ENCODE measurements at regions not wholly inside any gene's neighbourhood (a gene's known extent, or its start where the extent isn't known, plus 50 kb on each side); places are given as distances from the start of the nearest gene placed in this dataset.
"Not testable (repeated sequence)": the region's sequence is repeated elsewhere in the genome, so short reads cannot be mapped to it uniquely, and the experiment has no call there.

DNA sequence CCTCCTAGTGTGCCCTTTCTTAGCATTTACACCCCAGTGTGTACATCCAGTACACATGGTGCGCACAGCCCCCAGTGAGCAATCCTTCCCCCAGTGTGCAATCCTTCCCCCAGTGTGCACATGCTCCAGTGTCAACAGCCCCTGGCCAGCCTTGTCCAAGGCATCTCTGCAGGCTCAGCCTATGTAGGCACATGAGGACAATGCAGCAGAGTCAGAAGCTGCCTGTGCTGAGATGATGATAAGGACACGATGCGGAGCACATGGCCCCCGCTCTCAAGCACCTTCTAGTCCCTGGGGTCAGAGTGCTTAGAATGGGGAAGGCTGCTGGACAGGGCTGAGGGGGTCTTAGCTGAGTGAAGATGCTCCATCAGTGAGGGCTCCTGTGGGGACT lies 69.8 kb downstream of the GADD45G start:
- no peak for DNase-seq

DNA sequence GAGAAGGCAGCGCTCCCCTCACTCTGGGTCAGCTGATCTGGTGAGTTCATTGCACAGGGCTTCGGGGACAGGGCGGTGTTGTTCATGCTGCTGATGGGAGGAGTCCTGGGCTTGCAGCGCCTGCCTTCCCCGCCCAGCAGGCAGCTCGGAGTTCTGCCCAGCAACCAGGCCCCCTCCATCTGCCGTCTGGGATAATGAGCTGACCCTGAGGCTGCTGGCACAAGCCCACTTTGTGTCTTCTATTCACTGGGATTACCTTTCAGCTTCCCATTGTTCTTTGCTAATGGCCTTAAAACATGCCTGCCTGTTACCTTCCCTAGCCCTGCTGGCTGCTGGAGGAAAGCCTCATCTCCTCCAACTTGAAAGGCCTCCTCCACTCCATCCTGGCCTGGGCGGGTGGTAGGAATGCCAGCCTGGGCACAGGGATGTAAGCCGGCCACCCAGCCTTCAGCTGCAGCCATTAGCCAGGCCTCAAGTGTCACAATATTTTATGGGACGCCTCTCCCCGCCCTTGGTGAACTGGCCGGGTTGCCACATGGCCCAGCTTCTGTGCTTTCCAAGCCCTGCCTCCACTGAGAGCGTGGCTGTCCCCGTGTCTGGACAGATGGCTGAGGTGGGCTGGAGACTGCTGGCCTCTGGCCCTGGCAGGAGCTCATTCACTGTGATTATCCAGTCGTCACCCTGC lies 70.4 kb downstream of the GADD45G start:
- no peak for DNase-seq

DNA sequence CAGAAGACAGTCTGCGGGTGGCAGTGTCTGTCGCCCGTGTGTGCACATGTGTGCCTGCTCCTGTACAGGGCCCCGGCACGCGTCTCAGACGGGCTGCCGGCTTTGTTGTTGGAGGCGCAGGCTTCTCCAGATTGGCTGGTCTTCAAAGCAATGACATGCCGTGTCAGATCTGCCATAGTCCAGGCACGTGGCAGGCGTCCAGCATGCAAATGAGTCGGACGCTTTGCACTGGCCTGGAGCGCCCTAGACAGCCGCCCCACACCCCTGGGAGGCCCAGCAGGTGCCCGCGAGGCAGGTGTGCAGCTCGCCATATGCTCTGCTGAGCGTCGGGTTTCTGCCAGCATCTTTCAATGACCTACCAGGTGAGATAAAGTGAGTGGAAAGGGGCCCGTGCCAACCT lies 71.5 kb downstream of the GADD45G start:
- no peak for DNase-seq

DNA sequence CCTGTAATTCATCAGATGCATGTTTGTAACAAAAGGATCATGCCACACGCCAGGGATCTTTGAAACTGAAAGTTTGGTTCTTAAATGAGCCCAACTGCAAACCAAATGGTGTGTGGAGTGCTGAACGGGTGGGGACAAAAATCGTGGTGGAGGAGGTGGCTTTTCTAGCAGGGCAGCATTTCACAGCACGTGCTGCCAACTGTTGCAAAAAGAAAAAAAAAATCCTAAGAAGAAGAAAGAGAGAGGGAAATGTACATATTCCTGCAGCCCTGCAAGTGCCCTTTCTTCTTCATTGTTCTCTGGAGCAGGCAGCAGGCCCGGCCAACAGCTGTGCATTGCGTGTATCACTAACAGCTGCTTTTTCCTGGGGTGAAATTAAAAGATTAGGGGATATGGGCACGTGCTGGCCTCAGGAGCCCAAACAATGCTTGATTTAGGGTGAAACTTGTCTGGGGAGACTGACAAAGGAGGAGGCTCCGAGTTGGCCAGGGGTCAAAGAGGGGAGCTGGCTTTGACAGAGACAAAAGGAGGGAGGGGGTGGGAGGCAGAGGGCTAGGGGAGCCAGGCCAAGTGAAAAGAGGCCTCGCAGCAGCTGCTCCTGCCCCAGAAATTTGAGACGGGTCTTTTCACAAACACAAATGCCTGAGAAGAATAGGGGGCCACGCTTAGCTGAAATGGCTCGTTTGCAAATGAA lies 73.0 kb downstream of the GADD45G start:
- DNase-seq, result no peak

DNA sequence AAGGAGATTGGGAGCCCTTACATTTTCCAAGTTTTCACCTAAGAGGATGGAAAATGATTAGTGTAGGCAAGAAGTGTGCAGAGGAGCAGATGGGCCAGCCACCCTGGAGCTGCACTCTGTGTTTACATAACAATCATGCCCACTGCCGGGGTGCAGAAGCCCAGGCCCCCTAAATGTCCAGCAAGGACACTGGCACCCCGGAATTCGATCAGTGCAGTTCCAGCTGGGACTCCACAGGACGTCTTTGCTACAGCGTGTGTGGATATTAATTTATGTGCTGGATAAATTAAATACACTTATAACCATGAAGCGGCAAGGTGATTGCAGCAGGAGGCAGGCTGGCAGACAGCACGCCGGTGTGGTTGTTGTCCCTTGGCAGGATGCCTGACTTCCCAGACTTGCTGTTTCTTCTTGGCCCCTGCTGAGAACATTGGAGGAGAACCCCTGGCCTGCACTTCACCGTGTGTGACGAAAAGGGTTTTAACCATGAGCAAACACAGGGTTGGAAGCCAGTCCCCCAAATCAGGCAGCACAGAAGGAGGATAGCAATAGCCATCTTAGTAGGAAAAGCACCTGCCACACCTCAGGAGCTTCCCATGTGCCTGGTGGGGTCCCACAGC lies 73.7 kb downstream of the GADD45G start:
- no peak for DNase-seq

DNA sequence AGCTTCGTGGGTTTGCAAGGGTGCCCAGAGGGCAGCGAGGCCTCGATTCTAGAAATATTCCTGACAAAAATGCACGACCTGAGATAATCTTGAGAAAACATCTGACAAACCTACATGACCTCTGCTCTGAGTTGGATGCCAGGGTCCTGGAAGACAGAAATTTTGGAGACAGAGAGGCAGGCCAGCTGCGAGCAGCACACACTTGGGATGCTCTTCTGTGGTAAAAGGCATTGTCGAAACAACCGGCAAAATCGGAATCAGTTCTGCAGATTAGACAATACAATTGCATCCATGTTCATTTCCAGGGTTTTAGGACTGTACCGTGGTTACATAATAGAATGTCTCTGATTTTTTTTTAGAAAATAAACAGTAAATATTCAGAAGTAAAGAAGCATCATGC lies 74.2 kb downstream of the GADD45G start:
- DNase-seq, result no peak

DNA sequence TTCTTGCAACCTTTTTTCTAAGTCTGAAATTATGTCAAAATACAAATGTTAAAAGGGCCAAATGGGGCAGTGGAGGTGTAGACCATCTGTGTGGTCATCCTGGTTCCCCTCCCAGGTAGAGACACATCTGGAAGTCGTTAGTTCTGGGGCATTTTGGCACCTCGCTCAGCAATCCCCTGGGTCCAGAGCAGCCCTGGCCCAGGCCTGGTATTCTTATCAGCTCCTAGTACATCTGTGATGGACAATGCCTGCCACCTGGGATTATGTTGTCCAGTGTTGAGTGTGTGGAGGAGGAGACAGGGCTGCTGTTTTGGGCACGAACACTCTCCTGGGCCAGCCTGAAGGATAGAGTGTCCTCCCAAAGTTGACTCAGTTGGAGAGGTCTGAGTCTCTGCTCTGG lies 74.8 kb downstream of the GADD45G start:
- no peak for DNase-seq

DNA sequence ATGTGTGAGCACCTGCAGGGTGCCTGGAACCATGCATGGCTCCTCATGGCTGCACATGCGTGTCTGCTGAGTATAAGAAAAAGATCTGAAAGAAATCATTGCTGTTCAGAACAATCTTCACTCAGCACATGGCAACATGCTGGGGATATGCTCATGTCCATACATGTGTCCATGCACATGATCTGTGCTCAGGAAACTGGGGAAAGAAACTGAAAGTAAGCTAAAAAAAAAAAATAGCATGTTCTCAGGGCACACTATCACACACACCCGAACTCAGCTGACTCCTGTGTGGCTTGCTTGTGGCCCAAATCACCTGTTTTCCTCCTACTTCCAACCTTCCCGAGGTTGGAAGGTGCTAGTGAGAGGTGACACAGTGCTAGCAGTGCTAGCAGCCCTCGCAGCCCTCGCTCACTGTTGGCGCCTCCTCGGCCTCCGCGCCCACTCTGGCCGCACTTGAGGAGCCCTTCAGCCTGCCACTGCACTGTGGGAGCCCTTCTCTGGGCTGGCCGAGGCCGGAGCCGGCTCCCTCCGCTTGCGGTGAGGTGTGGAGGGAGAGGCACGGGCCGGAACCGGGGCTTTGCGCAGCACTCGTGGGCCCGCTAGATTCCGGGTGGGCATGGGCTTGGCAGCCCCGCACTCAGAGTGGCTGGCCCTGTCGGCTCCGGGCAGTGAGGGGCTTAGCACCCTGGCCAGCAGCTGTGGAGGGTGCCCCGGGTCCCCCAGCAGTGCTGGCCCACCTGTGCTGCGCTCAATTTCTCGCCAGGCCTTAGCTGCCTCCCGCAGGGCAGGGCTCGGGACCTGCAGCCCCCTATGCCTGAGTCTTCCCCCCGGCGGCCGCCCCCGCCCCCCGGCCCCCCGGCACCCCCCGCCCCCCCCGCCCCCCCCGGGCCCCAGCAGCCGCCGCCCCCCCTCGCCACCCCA lies 76.0 kb downstream of the GADD45G start:
- DNase-seq, result no peak

DNA sequence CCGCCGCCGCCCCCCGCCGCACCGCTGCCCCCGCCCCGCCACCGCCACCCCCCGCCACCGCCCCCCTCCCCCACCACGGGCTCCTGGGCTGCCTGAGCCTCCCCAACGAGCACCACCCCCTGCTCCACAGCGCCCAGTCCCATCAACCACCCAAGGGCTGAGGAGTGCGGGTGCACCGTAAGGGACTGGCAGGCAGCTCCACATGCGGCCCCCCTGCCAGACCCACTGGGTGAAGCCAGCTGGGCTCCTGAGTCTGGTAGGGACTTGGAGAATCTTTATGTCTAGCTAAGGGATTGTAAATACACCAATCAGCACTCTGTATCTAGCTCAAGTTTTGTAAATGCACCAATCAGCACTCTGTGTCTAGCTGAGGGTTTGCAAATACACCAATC lies 76.7 kb downstream of the GADD45G start:
- DNase-seq, result not testable (repeated sequence)

DNA sequence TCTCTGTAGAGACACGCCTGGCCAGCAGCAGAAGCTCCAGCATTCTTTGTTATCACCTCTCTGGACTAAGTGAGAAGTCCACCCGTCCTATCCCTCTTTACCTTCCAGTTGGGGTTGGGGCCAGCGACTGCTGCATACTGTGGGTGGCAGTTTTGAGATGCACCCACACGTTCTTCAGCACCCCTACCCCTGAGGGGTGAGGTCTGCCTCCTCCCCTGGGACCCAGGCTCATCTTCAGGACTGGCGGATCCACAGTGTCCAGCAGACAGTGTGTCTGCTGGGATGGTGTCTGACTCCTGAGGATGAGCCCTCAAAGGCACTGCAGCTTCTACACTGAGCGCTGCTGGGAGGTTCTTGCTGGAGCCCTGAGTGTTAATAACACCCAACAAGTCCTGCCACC lies 78.8 kb downstream of the GADD45G start:
- DNase-seq, result no peak

DNA sequence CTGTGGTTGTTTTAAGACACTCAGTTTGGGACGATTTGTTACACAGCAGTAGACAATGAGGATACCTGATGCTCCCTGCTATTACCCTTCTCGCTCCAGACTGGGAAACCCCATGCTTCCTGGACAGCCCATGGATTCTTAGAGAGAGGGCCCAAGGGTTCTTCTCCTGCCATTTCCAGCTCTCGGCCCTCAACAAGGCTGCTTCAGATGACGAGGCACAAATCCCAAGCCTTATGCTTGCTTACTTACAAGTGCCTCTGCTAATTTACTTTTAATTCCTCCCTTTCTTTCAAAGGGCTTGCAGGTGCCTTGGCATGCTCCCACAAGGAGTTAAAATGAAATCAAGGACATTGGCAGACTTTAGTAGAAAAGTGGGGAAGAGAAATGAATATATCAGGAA lies 79.4 kb downstream of the GADD45G start:
- no peak for DNase-seq

DNA sequence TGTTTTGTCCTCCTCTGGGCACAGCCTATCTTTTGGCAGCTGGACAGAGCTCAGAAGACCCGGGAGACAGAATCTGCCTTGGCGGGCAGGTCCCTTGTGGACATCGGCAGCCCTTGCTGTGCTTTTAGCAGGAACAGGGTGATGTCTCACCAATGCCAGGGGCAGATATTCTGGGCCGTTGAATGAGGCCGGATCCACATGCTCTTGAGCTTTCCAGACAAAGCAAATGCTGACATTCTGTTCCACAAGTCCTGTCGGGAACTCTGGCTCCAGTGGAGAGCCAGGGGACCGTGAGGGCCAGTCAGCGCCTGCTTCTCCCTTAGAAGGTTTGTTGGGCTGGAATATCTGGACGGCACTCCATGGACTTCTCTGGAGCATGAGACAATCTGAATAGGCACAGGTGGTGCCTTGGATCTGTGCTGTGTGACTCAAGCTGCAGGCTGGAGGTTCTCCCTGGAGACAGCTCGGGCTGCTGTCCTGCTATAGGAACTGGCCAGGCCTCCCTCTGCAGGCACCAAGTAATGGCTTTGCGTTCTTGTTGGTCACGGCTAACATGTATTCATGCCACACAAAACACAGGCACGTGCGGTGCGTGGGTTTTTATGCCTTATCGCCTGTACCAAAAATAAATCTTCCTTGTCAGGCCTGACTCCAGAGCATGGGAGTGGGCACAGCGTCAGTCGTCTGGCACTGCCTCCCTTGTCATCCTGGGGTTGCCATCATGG lies 80.3 kb downstream of the GADD45G start:
- DNase-seq, result no peak

DNA sequence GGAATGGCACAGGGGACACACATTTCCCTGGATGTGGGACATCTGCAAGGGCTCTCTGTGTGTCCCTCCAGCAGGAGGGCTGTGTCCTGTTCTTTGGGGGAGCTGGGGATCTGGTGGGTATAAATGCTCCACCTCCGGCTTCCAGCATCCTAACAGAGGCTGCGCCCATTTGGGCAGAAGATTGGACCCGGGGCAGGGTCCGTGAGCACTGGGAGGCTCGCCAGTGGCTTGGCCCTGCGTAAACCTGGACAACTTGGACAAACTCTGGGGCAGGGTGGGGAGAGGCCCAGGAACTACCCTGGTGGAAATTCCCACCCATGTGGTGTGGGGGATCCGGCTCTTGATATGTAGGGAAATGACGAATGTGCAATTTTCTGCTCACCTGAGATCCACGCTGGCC lies 80.9 kb downstream of the GADD45G start:
- DNase-seq, result no peak

DNA sequence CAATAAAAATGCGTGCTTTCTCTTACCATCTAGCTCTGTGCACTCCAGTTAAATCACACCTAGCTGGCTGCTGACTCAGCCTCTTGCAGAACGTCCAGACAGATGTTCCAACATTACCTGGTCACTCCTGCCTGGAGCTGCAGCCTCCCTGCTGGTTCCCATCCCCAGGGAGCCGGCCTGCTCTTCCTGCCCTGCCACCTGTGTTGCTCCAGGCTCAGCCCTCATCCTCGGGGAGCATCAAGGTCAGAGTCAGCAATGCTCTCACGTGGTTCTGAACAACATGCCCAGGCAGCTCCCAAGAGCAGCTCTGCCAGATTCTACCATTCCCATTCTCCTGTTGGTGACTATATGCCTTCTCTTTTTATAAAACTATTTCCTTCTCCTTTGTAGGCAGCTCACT lies 81.3 kb downstream of the GADD45G start:
- no peak for DNase-seq

DNA sequence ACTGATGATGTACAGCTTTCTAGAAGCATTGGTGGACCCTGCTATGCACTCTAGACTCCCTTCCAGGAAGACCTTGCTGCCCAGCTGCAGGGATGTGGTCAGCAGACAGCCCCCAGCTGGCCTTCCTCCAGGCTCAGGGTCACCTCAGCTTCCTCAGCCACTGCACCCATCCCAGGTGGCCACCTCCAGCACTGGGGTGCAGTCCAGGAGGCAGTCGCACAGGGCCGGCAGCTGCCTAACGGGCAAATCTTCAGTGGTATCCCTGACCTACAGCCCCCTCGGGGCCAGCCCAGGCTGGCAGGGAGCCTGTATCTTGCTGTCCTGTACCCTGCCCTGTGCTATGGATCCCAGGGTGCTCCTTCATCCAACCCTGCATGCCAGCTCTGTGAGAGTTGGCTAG lies 81.8 kb downstream of the GADD45G start:
- no peak for DNase-seq

DNA sequence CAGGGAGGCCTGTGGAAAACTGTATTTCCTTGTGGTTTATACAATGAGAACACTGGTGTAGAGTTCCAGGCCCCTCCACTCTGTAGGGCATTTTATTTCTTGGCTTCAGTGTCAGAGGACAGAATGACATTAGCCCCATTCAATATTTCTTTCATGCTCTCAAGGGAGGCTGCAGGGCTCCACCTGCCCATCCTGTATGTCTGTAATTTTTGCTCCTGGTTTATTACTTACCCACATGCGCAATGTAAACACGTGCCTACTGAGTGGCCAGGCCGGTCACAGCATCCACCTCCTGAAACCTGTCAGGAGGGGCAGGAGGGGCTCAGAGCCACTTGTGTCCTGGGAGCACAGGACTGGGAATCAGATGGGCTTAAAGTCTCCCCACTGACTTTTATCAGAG lies 82.4 kb downstream of the GADD45G start:
- DNase-seq, result no peak

DNA sequence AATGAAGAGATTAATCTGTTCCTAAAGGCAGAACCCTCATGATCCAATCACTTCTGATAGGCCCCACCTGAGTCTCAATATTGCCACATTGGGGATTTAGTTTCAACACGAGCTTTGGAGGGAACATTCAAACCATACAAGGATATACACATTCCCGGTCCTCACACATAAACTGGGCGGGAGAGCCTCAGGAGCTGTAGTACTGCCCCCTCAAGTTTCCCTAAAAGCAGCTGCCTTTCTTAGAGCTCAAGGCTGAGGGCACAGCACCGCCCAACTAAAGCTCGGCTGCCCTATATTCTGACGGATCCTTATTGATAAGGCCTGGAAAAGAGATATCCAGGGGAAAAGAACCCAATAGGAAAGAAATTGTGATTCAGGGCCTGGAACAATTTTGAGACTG lies 83.0 kb downstream of the GADD45G start:
- DNase-seq, result no peak

DNA sequence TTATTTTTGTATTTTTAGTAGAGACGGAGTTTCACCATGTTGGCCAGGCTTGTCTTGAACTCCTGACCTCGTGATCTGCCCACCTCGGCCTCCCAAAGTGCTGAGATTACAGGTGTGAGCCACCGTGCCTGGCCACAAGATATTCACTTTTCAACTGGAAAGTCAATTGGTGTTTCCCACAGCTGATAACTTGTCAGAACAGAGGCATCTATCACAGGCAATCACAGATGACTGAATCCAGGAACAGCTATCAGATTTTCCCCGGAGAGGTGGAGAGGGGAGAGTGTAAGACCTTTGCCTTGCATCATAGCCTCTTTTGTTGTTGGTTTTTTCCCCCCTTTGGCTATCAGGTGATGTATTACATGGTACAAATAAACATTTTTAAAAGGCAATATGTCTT lies 84.5 kb downstream of the GADD45G start:
- DNase-seq, result not testable (repeated sequence)

DNA sequence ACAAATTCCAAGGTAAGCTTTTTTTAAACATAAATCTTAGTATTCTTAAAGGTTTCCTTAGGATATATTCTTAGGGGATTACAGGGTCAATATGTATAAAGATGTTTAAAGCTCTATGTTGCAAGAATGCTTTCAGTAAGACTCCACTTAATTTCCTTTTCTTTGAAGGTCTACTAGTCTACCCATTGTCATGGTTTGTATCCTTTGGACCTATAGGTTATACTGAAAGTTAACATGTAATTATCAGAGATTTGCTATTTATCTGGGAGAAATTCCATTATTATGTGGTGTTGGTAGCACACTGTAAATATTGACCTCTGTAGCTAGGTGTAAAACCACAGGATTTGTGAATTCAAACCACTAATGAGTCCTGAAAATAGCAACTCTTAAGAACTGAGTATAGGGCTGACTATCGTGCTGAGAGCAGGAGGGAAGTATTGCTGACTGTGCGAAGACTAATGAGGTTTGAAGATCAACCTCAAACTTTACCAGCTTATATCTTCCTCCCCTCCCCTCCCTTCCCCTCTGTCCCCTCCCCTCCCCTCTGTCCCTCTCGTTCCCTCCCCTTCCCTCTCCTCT lies 85.6 kb downstream of the GADD45G start:
- no peak for DNase-seq

DNA sequence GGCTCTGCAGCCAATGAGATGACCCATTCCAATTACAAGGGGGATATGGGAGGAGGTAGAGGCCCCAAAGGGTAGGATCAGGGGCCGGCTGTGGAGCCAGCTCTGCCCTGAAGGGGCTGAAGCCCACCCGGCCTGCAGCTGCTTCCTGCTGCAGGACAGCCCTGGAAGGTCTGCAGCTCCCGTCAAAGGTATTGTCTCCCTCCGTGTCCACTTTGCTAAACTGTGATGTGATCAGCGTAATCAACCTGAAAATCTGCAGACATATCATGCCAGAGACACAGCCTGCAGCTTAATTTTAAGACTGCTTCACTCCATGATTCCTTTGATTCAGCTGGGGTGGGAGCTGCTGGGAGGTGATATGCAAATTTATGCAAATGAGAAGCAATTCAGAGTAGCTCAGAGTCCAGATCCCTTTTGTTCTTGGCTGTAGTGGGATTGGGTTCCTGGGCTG lies 90.7 kb downstream of the GADD45G start:
- no peak for DNase-seq

DNA sequence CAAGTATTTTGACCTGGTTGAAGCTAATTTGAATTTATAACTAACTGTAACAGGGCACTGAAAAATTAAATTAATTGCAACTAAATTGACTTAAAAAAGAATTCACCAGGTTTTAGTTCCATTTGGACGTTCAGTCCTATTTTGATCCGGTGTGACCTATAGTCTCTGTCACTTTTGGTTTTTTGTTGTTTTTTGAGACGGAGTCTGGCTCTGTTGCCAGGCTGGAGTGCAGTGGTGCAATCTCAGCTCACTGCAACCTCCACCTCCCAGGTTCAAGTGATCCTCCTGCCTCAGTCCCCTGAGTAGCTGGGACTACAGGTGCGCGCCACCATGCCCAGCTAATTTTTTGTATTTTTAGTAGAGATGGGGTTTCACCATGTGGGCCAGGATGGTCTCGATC lies 91.2 kb downstream of the GADD45G start:
- DNase-seq, result not testable (repeated sequence)

DNA sequence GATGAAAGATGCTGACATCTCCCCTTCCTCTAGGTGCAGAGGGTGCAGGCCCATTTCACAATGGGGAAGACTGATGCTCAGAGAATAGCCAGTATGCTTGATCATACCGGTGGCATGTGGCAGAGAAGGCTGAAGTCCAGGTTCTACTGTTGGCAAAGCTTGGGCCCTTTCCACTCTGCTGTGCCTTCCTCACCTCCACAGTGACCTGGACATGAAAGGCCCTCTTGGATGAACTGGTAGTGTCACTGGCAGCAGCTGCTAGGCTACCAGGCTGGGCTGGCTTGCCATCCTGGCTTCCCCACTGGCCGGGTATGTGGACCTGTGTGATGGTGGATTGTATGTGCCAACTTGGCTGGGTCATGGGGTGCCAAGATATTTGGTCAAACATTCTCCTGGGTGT lies 92.0 kb downstream of the GADD45G start:
- no peak for DNase-seq
